NB4 (cell line): ENCODE measurements at regions not wholly inside any gene's neighbourhood (a gene's known extent, or its start where the extent isn't known, plus 50 kb on each side); places are given as distances from the start of the nearest gene placed in this dataset.

Experiments
- MYC ChIP-seq: IDR thresholded peaks from 2 replicates; pipeline ENCODE4 v1.6.1; 2011; ENCODE audit warnings: low read depth, low read length
- POLR2A ChIP-seq: IDR thresholded peaks from 2 replicates; pipeline ENCODE4 v1.6.1; 2011; ENCODE audit warnings: mild to moderate bottlenecking; ENCODE audit not compliant: insufficient read length; ENCODE audit errors: extremely low read depth
- TF ChIP-seq, protein P1 (sequence below): IDR thresholded peaks from one replicate; pipeline ENCODE4 v1.5.1; 2012; ENCODE audit warnings: low read depth, low read length
- TF ChIP-seq, protein P2 (sequence below): IDR thresholded peaks from 2 replicates; pipeline ENCODE4 v1.6.1; 2011; ENCODE audit warnings: low read depth, low read length

GRCh38 chr20:54407459-54407858 lies 67.9 kb upstream of the DOK5 start:
- TF ChIP-seq POLR2A, result no peak
- TF ChIP-seq, protein P1, sequence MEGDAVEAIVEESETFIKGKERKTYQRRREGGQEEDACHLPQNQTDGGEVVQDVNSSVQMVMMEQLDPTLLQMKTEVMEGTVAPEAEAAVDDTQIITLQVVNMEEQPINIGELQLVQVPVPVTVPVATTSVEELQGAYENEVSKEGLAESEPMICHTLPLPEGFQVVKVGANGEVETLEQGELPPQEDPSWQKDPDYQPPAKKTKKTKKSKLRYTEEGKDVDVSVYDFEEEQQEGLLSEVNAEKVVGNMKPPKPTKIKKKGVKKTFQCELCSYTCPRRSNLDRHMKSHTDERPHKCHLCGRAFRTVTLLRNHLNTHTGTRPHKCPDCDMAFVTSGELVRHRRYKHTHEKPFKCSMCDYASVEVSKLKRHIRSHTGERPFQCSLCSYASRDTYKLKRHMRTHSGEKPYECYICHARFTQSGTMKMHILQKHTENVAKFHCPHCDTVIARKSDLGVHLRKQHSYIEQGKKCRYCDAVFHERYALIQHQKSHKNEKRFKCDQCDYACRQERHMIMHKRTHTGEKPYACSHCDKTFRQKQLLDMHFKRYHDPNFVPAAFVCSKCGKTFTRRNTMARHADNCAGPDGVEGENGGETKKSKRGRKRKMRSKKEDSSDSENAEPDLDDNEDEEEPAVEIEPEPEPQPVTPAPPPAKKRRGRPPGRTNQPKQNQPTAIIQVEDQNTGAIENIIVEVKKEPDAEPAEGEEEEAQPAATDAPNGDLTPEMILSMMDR, result no peak
- TF ChIP-seq MYC, result no peak
- TF ChIP-seq, protein P2, sequence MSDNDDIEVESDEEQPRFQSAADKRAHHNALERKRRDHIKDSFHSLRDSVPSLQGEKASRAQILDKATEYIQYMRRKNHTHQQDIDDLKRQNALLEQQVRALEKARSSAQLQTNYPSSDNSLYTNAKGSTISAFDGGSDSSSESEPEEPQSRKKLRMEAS, result no peak
